ENCODE measurements at regions not wholly inside any gene's neighbourhood (a gene's known extent, or its start where the extent isn't known, plus 50 kb on each side); places are given as distances from the start of the nearest gene placed in this dataset.

GRCh38 chr4:173909294-173909693 lies 374.2 kb downstream of the FBXO8 start:
- no peak overlapping the region for H3K27ac ChIP-seq (ENCODE audit: low read depth, low read length, severe bottlenecking)
- H3K9me3 ChIP-seq (ENCODE audit: control insufficient read depth, low read length) = no peaks in the 10 kb centered on the region
- no peaks in the 10 kb centered on the region for H3K4me1 ChIP-seq (ENCODE audit: control insufficient read depth, insufficient read depth, low read length, poor library complexity, severe bottlenecking)
- H3K36me3 ChIP-seq (ENCODE audit: control insufficient read depth, insufficient read depth, low read length) = no peaks in the 10 kb centered on the region
- H3K4me3 ChIP-seq (ENCODE audit: extremely low read depth, insufficient read depth, low read length, poor library complexity, severe bottlenecking) = no peak overlapping the region
- 87 to 97% methylated on average over 3 of the region's 3 CpGs for WGBS, 2 experiments (ENCODE audit: insufficient coverage in 2 of 2)

GRCh38 chr4:173899813-173900212 lies 369.8 kb upstream of the HAND2 start:
- Histone ChIP-seq H3K9me3 (ENCODE audit: control insufficient read depth, low read length) (no peaks in the 10 kb centered on the region), H3K4me3 (ENCODE audit: extremely low read depth, insufficient read depth, low read length, poor library complexity, severe bottlenecking) (no peak overlapping the region), H3K36me3 (ENCODE audit: control insufficient read depth, insufficient read depth, low read length) (no peaks in the 10 kb centered on the region), H3K27ac (ENCODE audit: low read depth, low read length, severe bottlenecking) (no peak overlapping the region), H3K4me1 (ENCODE audit: control insufficient read depth, insufficient read depth, low read length, poor library complexity, severe bottlenecking) (no peaks in the 10 kb centered on the region)
- 100% methylated on average over 1 of the region's 2 CpGs; no CpG with 5 or more reads in 1 of the 2 experiments for WGBS, 2 experiments (ENCODE audit: insufficient coverage in 2 of 2)

- 100% methylated on average over 1 of the region's 3 CpGs; no CpG with 5 or more reads in 1 of the 2 experiments for WGBS, 2 experiments (ENCODE audit: insufficient coverage in 2 of 2)
Measured at GRCh38 chr4:173891072-173891471, 361.0 kb upstream of the HAND2 start.

GRCh38 chr4:173883821-173884220 lies 353.8 kb upstream of the HAND2 start:
- Histone ChIP-seq H3K36me3 (ENCODE audit: control insufficient read depth, insufficient read depth, low read length) (no peaks in the 10 kb centered on the region), H3K4me3 (ENCODE audit: extremely low read depth, insufficient read depth, low read length, poor library complexity, severe bottlenecking) (no peak overlapping the region), H3K4me1 (ENCODE audit: control insufficient read depth, insufficient read depth, low read length, poor library complexity, severe bottlenecking) (no peaks in the 10 kb centered on the region), H3K27ac (ENCODE audit: low read depth, low read length, severe bottlenecking) (no peak overlapping the region), H3K9me3 (ENCODE audit: control insufficient read depth, low read length) (no peaks in the 10 kb centered on the region)
- WGBS, 2 experiments (ENCODE audit: insufficient coverage in 2 of 2) = 82 to 83% methylated on average over 1 to 2 of the region's 4 CpGs

More at GRCh38 chr4:173891072-173891471, 361.0 kb upstream of the HAND2 start:
- no peaks in the 10 kb centered on the region for H3K4me1 ChIP-seq (ENCODE audit: control insufficient read depth, insufficient read depth, low read length, poor library complexity, severe bottlenecking)
- H3K36me3 ChIP-seq (ENCODE audit: control insufficient read depth, insufficient read depth, low read length) = no peaks in the 10 kb centered on the region
- no peak overlapping the region for H3K27ac ChIP-seq (ENCODE audit: low read depth, low read length, severe bottlenecking)
- H3K9me3 ChIP-seq (ENCODE audit: control insufficient read depth, low read length) = no peaks in the 10 kb centered on the region
- no peak overlapping the region for H3K4me3 ChIP-seq (ENCODE audit: extremely low read depth, insufficient read depth, low read length, poor library complexity, severe bottlenecking)

GRCh38 chr4:173880897-173881296 lies 350.9 kb upstream of the HAND2 start:
- no peak overlapping the region for H3K27ac ChIP-seq (ENCODE audit: low read depth, low read length, severe bottlenecking)
- WGBS, 2 experiments (ENCODE audit: insufficient coverage in 2 of 2) = no CpG with 5 or more reads among the region's 1 CpG

GRCh38 chr4:173879509-173879908 lies 349.5 kb upstream of the HAND2 start:
- Histone ChIP-seq H3K4me1 (ENCODE audit: control insufficient read depth, insufficient read depth, low read length, poor library complexity, severe bottlenecking) (no peaks in the 10 kb centered on the region), H3K27ac (ENCODE audit: low read depth, low read length, severe bottlenecking) (peak overlapping the region; percentile 44), H3K4me3 (ENCODE audit: extremely low read depth, insufficient read depth, low read length, poor library complexity, severe bottlenecking) (no peak overlapping the region), H3K9me3 (ENCODE audit: control insufficient read depth, low read length) (no peaks in the 10 kb centered on the region), H3K36me3 (ENCODE audit: control insufficient read depth, insufficient read depth, low read length) (no peaks in the 10 kb centered on the region)
- WGBS, 2 experiments (ENCODE audit: insufficient coverage in 2 of 2) = 89% methylated on average over 3 of the region's 5 CpGs; no CpG with 5 or more reads in 1 of the 2 experiments

More at GRCh38 chr4:173880897-173881296, 350.9 kb upstream of the HAND2 start:
- H3K4me1 ChIP-seq (ENCODE audit: control insufficient read depth, insufficient read depth, low read length, poor library complexity, severe bottlenecking) = no peaks in the 10 kb centered on the region
- H3K4me3 ChIP-seq (ENCODE audit: extremely low read depth, insufficient read depth, low read length, poor library complexity, severe bottlenecking) = no peak overlapping the region
- H3K36me3 ChIP-seq (ENCODE audit: control insufficient read depth, insufficient read depth, low read length) = no peaks in the 10 kb centered on the region
- H3K9me3 ChIP-seq (ENCODE audit: control insufficient read depth, low read length) = no peaks in the 10 kb centered on the region

- H3K9me3 ChIP-seq (ENCODE audit: control insufficient read depth, low read length) = no peaks in the 10 kb centered on the region
- H3K4me1 ChIP-seq (ENCODE audit: control insufficient read depth, insufficient read depth, low read length, poor library complexity, severe bottlenecking) = no peaks in the 10 kb centered on the region
- WGBS, 2 experiments (ENCODE audit: insufficient coverage in 2 of 2) = 100% methylated on average over 1 of the region's 5 CpGs; no CpG with 5 or more reads in 1 of the 2 experiments
- H3K4me3 ChIP-seq (ENCODE audit: extremely low read depth, insufficient read depth, low read length, poor library complexity, severe bottlenecking) = no peak overlapping the region
- no peak overlapping the region for H3K27ac ChIP-seq (ENCODE audit: low read depth, low read length, severe bottlenecking)
- no peaks in the 10 kb centered on the region for H3K36me3 ChIP-seq (ENCODE audit: control insufficient read depth, insufficient read depth, low read length)
Measured at GRCh38 chr4:173878701-173879100, 348.7 kb upstream of the HAND2 start.

GRCh38 chr4:173871643-173872042 lies 341.6 kb upstream of the HAND2 start:
- Histone ChIP-seq H3K4me1 (ENCODE audit: control insufficient read depth, insufficient read depth, low read length, poor library complexity, severe bottlenecking) (no peaks in the 10 kb centered on the region), H3K36me3 (ENCODE audit: control insufficient read depth, insufficient read depth, low read length) (no peaks in the 10 kb centered on the region), H3K27ac (ENCODE audit: low read depth, low read length, severe bottlenecking) (no peak overlapping the region), H3K4me3 (ENCODE audit: extremely low read depth, insufficient read depth, low read length, poor library complexity, severe bottlenecking) (no peak overlapping the region), H3K9me3 (ENCODE audit: control insufficient read depth, low read length) (no peaks in the 10 kb centered on the region)

GRCh38 chr4:173866322-173867026 lies 336.4 kb upstream of the HAND2 start:
- WGBS, 2 experiments (ENCODE audit: insufficient coverage in 2 of 2) = no CpG with 5 or more reads among the region's 3 CpGs
- H3K4me1 ChIP-seq (ENCODE audit: control insufficient read depth, insufficient read depth, low read length, poor library complexity, severe bottlenecking) = no peaks in the 10 kb centered on the region
- H3K27ac ChIP-seq (ENCODE audit: low read depth, low read length, severe bottlenecking) = no peak overlapping the region

GRCh38 chr4:173862754-173863153 lies 332.7 kb upstream of the HAND2 start:
- Histone ChIP-seq H3K4me3 (ENCODE audit: extremely low read depth, insufficient read depth, low read length, poor library complexity, severe bottlenecking) (no peak overlapping the region), H3K27ac (ENCODE audit: low read depth, low read length, severe bottlenecking) (no peak overlapping the region), H3K4me1 (ENCODE audit: control insufficient read depth, insufficient read depth, low read length, poor library complexity, severe bottlenecking) (no peaks in the 10 kb centered on the region), H3K9me3 (ENCODE audit: control insufficient read depth, low read length) (peaks cover 14% of the 10 kb centered on the region), H3K36me3 (ENCODE audit: control insufficient read depth, insufficient read depth, low read length) (no peaks in the 10 kb centered on the region)
- WGBS, 2 experiments (ENCODE audit: insufficient coverage in 2 of 2) = 63 to 75% methylated on average over 1 of the region's 3 CpGs

More at GRCh38 chr4:173866322-173867026, 336.4 kb upstream of the HAND2 start:
- H3K9me3 ChIP-seq (ENCODE audit: control insufficient read depth, low read length) = peaks cover 14% of the 10 kb centered on the region
- H3K4me3 ChIP-seq (ENCODE audit: extremely low read depth, insufficient read depth, low read length, poor library complexity, severe bottlenecking) = no peak overlapping the region
- H3K36me3 ChIP-seq (ENCODE audit: control insufficient read depth, insufficient read depth, low read length) = no peaks in the 10 kb centered on the region

- WGBS, 2 experiments (ENCODE audit: insufficient coverage in 2 of 2) = 67 to 86% methylated on average over 1 of the region's 2 CpGs
- Histone ChIP-seq H3K27ac (ENCODE audit: low read depth, low read length, severe bottlenecking) (peak overlapping the region; percentile 47), H3K4me3 (ENCODE audit: extremely low read depth, insufficient read depth, low read length, poor library complexity, severe bottlenecking) (no peak overlapping the region), H3K4me1 (ENCODE audit: control insufficient read depth, insufficient read depth, low read length, poor library complexity, severe bottlenecking) (no peaks in the 10 kb centered on the region), H3K9me3 (ENCODE audit: control insufficient read depth, low read length) (peaks cover 13% of the 10 kb centered on the region), H3K36me3 (ENCODE audit: control insufficient read depth, insufficient read depth, low read length) (no peaks in the 10 kb centered on the region)
Measured at GRCh38 chr4:173860094-173860493, 330.1 kb upstream of the HAND2 start.

Data from mesodermal cell (in vitro differentiated cells).